H1 (cell line): ENCODE measurements at regions not wholly inside any gene's neighbourhood (a gene's known extent, or its start where the extent isn't known, plus 50 kb on each side); places are given as distances from the start of the nearest gene placed in this dataset.

ENCODE experiments used
- CTCF ChIA-PET: fragments of 300-600 bp; sonication (Branson Sonifier 250); formaldehyde crosslinking; loops from one replicate; lab custom pipeline; 2021; ENCODE audit not compliant: partially characterized antibody; lab: Charles Lee
- POLR2A ChIA-PET: fragments of 300-600 bp; sonication (Branson Sonifier 250); formaldehyde crosslinking; loops from one replicate; lab custom pipeline; 2021; ENCODE audit warnings: inconsistent platforms; ENCODE audit not compliant: partially characterized antibody; lab: Charles Lee
- DNase-seq, 2 experiments: peaks; one replicate each; pipeline versions ENCODE4 v3.0.0 to v3.0.0-alpha.2; 2010 to 2022; ENCODE audit warnings: low spot score in 2 of 2, low read depth in 1 of 2, mixed read lengths in 1 of 2
- FAIRE-seq: peaks from 2 replicates; lab custom pipeline; 2011; peaks lifted over from hg19 to GRCh38; lab: Jason Lieb, UNC
- H2AFZ ChIP-seq: 2 replicates; pipeline ENCODE4 v1.8.1; 2012; ENCODE audit warnings: low read length, inconsistent platforms
- H2AK5ac ChIP-seq: 2 replicates; pipeline ENCODE4 v1.6.1; 2013; ENCODE audit warnings: low read depth, low read length
- H2BK120ac ChIP-seq: replicated peaks from 2 replicates; pipeline ENCODE3; 2013; ENCODE audit warnings: low read depth, low read length, inconsistent platforms
- H2BK12ac ChIP-seq: 2 replicates; pipeline ENCODE4 v1.6.1; 2013; ENCODE audit warnings: low read depth, low read length
- H2BK15ac ChIP-seq: 2 replicates; pipeline ENCODE4 v1.6.1; 2013; ENCODE audit warnings: low read length
- H2BK20ac ChIP-seq: 2 replicates; pipeline ENCODE4 v1.6.1; 2013; ENCODE audit warnings: low read length
- H2BK5ac ChIP-seq: 2 replicates; pipeline ENCODE4 v1.6.1; 2013; ENCODE audit warnings: low read depth, low read length
- H3K14ac ChIP-seq: 2 replicates; pipeline ENCODE4 v1.6.1; 2013; ENCODE audit warnings: inconsistent platforms; ENCODE audit not compliant: insufficient read length
- H3K18ac ChIP-seq: 2 replicates; pipeline ENCODE4 v1.6.1; 2013; ENCODE audit warnings: low read length; ENCODE audit errors: extremely low read depth
- H3K23ac ChIP-seq: 2 replicates; pipeline ENCODE4 v1.6.1; 2013; ENCODE audit warnings: inconsistent platforms; ENCODE audit not compliant: insufficient read length
- H3K23me2 ChIP-seq: 2 replicates; pipeline ENCODE4 v1.6.1; 2013; ENCODE audit warnings: low read depth, low read length
- H3K27ac ChIP-seq: 2 replicates; pipeline ENCODE4 v1.6.1; 2011; ENCODE audit warnings: low read depth, low read length, inconsistent platforms
- H3K27me3 ChIP-seq, 4 experiments: replicated peaks in 1 of 4; 1 replicate in 1 of 4; 2 replicates in 3 of 4; pipeline versions ENCODE4 v1.6.1 to v1.8.1; 2011 to 2013; ENCODE audit warnings: low read length in 3 of 4, mild to moderate bottlenecking in 3 of 4, inconsistent platforms in 2 of 4, mixed read lengths in 2 of 4, moderate library complexity in 1 of 4; ENCODE audit not compliant: control insufficient read depth in 3 of 4, insufficient read depth in 3 of 4; ENCODE audit errors: extremely low read depth in 1 of 4
- H3K36me3 ChIP-seq, 4 experiments: 2 replicates each; pipeline versions ENCODE4 v1.6.1 to v1.8.1; 2011 to 2013; ENCODE audit warnings: mild to moderate bottlenecking in 4 of 4, low read length in 3 of 4, moderate library complexity in 2 of 4, control low read depth in 1 of 4, inconsistent platforms in 1 of 4; ENCODE audit not compliant: insufficient read depth in 4 of 4, control insufficient read depth in 2 of 4
- H3K4ac ChIP-seq: replicated peaks from 2 replicates; pipeline ENCODE3; 2013; ENCODE audit warnings: low read length, low read depth, mixed read lengths, inconsistent platforms; ENCODE audit not compliant: insufficient read length
- H3K4me1 ChIP-seq, 4 experiments: replicated peaks in 1 of 4; 1 replicate in 1 of 4; 2 replicates in 3 of 4; pipeline versions ENCODE4 v1.6.1 to v1.8.1; 2011 to 2013; ENCODE audit warnings: low read length in 3 of 4, inconsistent platforms in 2 of 4, mixed read lengths in 1 of 4; ENCODE audit not compliant: insufficient read depth in 4 of 4, control insufficient read depth in 3 of 4
- H3K4me2 ChIP-seq, 2 experiments: 2 replicates each; pipeline versions ENCODE4 v1.6.1 to v1.8.1; 2011 to 2013; ENCODE audit warnings: low read depth in 2 of 2, low read length in 2 of 2, control low read depth in 1 of 2, inconsistent platforms in 1 of 2, mild to moderate bottlenecking in 1 of 2; ENCODE audit not compliant: insufficient read depth in 1 of 2
- H3K4me3 ChIP-seq, 4 experiments: fragments of 200-600, 300-600 bp in 1 of 4; sonication (generic), shearing (Covaris generic), sonication (Bioruptor Twin) in 1 of 4; 2 replicates each; pipeline versions ENCODE4 v1.5.1 to v1.8.1; 2011 to 2016; ENCODE audit warnings: low read length in 4 of 4, low read depth in 3 of 4, control low read depth in 2 of 4, inconsistent platforms in 2 of 4, mild to moderate bottlenecking in 2 of 4, mixed read lengths in 1 of 4, moderate library complexity in 1 of 4; ENCODE audit not compliant: insufficient read depth in 2 of 4; ENCODE audit errors: extremely low read depth in 1 of 4
- H3K56ac ChIP-seq: replicated peaks from 2 replicates; pipeline ENCODE3; 2013; ENCODE audit warnings: low read depth, mild to moderate bottlenecking, mixed read lengths, low read length, inconsistent platforms; ENCODE audit not compliant: insufficient read length
- H3K79me1 ChIP-seq: 2 replicates; pipeline ENCODE4 v1.6.1; 2013; ENCODE audit warnings: low read depth, low read length, control low read depth
- H3K79me2 ChIP-seq, 2 experiments: 2 replicates each; pipeline versions ENCODE4 v1.6.1 to v1.8.1; 2012 to 2013; ENCODE audit warnings: low read length in 2 of 2, mild to moderate bottlenecking in 2 of 2, inconsistent platforms in 1 of 2; ENCODE audit not compliant: insufficient read depth in 2 of 2, control insufficient read depth in 1 of 2
- H3K9ac ChIP-seq, 4 experiments: replicated peaks in 1 of 4; 1 replicate in 1 of 4; 2 replicates in 3 of 4; pipeline versions ENCODE4 v1.6.1 to v1.8.1; 2011 to 2013; ENCODE audit warnings: low read depth in 3 of 4, low read length in 3 of 4, control low read depth in 2 of 4, mild to moderate bottlenecking in 2 of 4, moderate library complexity in 2 of 4, inconsistent platforms in 1 of 4; ENCODE audit errors: extremely low read depth in 1 of 4
- H3K9me3 ChIP-seq, 2 experiments: 2 replicates each; pipeline versions ENCODE4 v1.6.1 to v1.8.1; 2012 to 2013; ENCODE audit warnings: mild to moderate bottlenecking in 2 of 2, moderate library complexity in 2 of 2, control low read depth in 1 of 2, inconsistent platforms in 1 of 2, low read depth in 1 of 2, low read length in 1 of 2, mixed read lengths in 1 of 2; ENCODE audit not compliant: insufficient read depth in 2 of 2
- H4K20me1 ChIP-seq, 2 experiments: replicated peaks in 1 of 2; 2 replicates each; pipeline versions ENCODE3 to v1.8.1; 2011 to 2013; ENCODE audit warnings: inconsistent platforms in 2 of 2, low read length in 2 of 2, mild to moderate bottlenecking in 1 of 2; ENCODE audit not compliant: insufficient read depth in 2 of 2, control insufficient read depth in 1 of 2
- H4K5ac ChIP-seq: 2 replicates; pipeline ENCODE4 v1.6.1; 2013; ENCODE audit warnings: low read length, low read depth, mixed read lengths, inconsistent platforms; ENCODE audit not compliant: insufficient read length
- H4K8ac ChIP-seq: 2 replicates; pipeline ENCODE4 v1.8.0; 2013; ENCODE audit warnings: mild to moderate bottlenecking, moderate library complexity, low read length, inconsistent platforms; ENCODE audit not compliant: insufficient read depth; ENCODE audit errors: extremely low read depth
- H4K91ac ChIP-seq: replicated peaks from 2 replicates; pipeline ENCODE3; 2013; ENCODE audit warnings: low read length, mixed read lengths, inconsistent platforms; ENCODE audit not compliant: insufficient read length
- ASH2L ChIP-seq: fragments of 200-600, 300-600 bp; sonication (generic); IDR thresholded peaks from one replicate; pipeline ENCODE4 v1.7.1; 2017; ENCODE audit warnings: low read length
- BACH1 ChIP-seq: IDR thresholded peaks from 2 replicates; pipeline ENCODE4 v1.6.1; 2012; ENCODE audit warnings: low read length, improper control_type of control experiment
- EGR1 ChIP-seq: IDR thresholded peaks from 2 replicates; pipeline ENCODE4 v1.6.1; 2011; ENCODE audit warnings: low read depth, low read length, borderline replicate concordance
- KDM5A ChIP-seq: fragments of 200-600 bp; IDR thresholded peaks from 2 replicates; pipeline ENCODE4 v1.7.1; 2012; ENCODE audit warnings: mild to moderate bottlenecking, low read length, inconsistent platforms, mixed read lengths
- MAFK ChIP-seq: IDR thresholded peaks from 2 replicates; pipeline ENCODE4 v1.6.1; 2012; ENCODE audit warnings: low read depth, mild to moderate bottlenecking, improper control_type of control experiment, low read length
- MAX ChIP-seq: IDR thresholded peaks from 2 replicates; pipeline ENCODE4 v1.6.1; 2012; ENCODE audit warnings: inconsistent platforms
- POLR2AphosphoS5 ChIP-seq: IDR thresholded peaks from 2 replicates; pipeline ENCODE4 v1.6.1; 2011; ENCODE audit warnings: low read depth, low read length
- POU5F1 ChIP-seq: IDR thresholded peaks from 2 replicates; pipeline ENCODE4 v1.6.1; 2011; ENCODE audit warnings: low read depth, mild to moderate bottlenecking, low read length, moderate library complexity
- RFX5 ChIP-seq: IDR thresholded peaks from 2 replicates; pipeline ENCODE4 v1.6.1; 2011; ENCODE audit warnings: low read depth, low read length, improper control_type of control experiment, borderline replicate concordance
- SP1 ChIP-seq: IDR thresholded peaks from 2 replicates; pipeline ENCODE4 v1.6.1; 2011; ENCODE audit warnings: low read depth, low read length
- SRF ChIP-seq: IDR thresholded peaks from 2 replicates; pipeline ENCODE4 v1.6.1; 2011; ENCODE audit warnings: mild to moderate bottlenecking, low read depth, low read length, moderate library complexity
- TAF1 ChIP-seq: IDR thresholded peaks from 2 replicates; pipeline ENCODE4 v1.6.1; 2011; ENCODE audit warnings: mild to moderate bottlenecking, low read depth, low read length
- TAF7 ChIP-seq: optimal IDR thresholded peaks from 2 replicates; pipeline ENCODE3; 2011; ENCODE audit warnings: low read depth, mild to moderate bottlenecking, inconsistent platforms, low read length, moderate library complexity, borderline replicate concordance
- ZNF274 ChIP-seq: IDR thresholded peaks from 2 replicates; pipeline ENCODE4 v1.7.0; 2012; ENCODE audit warnings: low read length, borderline replicate concordance; ENCODE audit errors: extremely low read depth
- WGBS, 2 experiments: shearing (Covaris generic) in 1 of 2; methylation state at CpG; one replicate each; pipeline versions ENCODE4 v1.1.6 to v1.1.7; 2013 to 2015; ENCODE audit warnings: low lambda C conversion rate in 2 of 2, mixed read lengths in 2 of 2, inconsistent platforms in 1 of 2, low coverage in 1 of 2, missing lambda C conversion rate in 1 of 2; ENCODE audit not compliant: insufficient replicate concordance in 2 of 2, insufficient coverage in 1 of 2, insufficient read length in 1 of 2; ENCODE audit errors: extremely low coverage in 1 of 2, missing lambda C conversion rate in 1 of 2; 5-methylcytosine and 5-hydroxymethylcytosine counted together

GRCh38 chr11:110860461-110860860 lies 148.2 kb upstream of the ARHGAP20 start:
- H3K4me3 ChIP-seq = no peak overlapping the region
- no peaks in the 10 kb centered on the region for H3K4me1 ChIP-seq
- H3K9me3 ChIP-seq = no peaks in the 10 kb centered on the region
- no peaks in the 10 kb centered on the region for H4K20me1 ChIP-seq
- no peak for TF ChIP-seq SRF
- no peak for TF ChIP-seq ASH2L
- no peak for TF ChIP-seq TAF7
- no peak for TF ChIP-seq MAX
- TF ChIP-seq SP1 = no peak
- TF ChIP-seq ZNF274 = no peak
- TF ChIP-seq POU5F1 = no peak
- TF ChIP-seq BACH1 = no peak
- TF ChIP-seq POLR2AphosphoS5 = no peak
- TF ChIP-seq KDM5A = no peak
- no peak for TF ChIP-seq RFX5
- TF ChIP-seq EGR1 = no peak
- TF ChIP-seq MAFK = no peak
- TF ChIP-seq TAF1 = no peak
- TF ChIP-seq, all 59 proteins: peak for 0
- no peak overlapping the region for H3K4ac ChIP-seq
- H3K27me3 ChIP-seq = no peaks in the 10 kb centered on the region
- H3K18ac ChIP-seq = no peak overlapping the region
- POLR2A ChIA-PET = no interaction called here
- no peak overlapping the region for H4K91ac ChIP-seq
- H2BK5ac ChIP-seq = no peak overlapping the region
- FAIRE-seq = no peak
- H4K5ac ChIP-seq = no peak overlapping the region
- no peaks in the 10 kb centered on the region for H3K23me2 ChIP-seq
- no peak overlapping the region for H4K8ac ChIP-seq
- no peaks in the 10 kb centered on the region for H3K79me1 ChIP-seq
- H2BK20ac ChIP-seq = no peak overlapping the region
- no peak overlapping the region for H2BK15ac ChIP-seq
- WGBS, 2 experiments = 91% methylated on average over 3 of the region's 3 CpGs; no CpG with 5 or more reads in 1 of the 2 experiments
- H3K9ac ChIP-seq = no peak overlapping the region
- DNase-seq = no peak
- H3K36me3 ChIP-seq = no peaks in the 10 kb centered on the region
- no peaks in the 10 kb centered on the region for H3K79me2 ChIP-seq
- no peak overlapping the region for H2AK5ac ChIP-seq
- H3K4me2 ChIP-seq = no peak overlapping the region
- no peak overlapping the region for H3K23ac ChIP-seq
- no peak overlapping the region for H3K14ac ChIP-seq
- no peak overlapping the region for H2AFZ ChIP-seq
- no peak overlapping the region for H2BK12ac ChIP-seq
- no peak overlapping the region for H3K27ac ChIP-seq
- CTCF ChIA-PET = no interaction called here
- no peak overlapping the region for H2BK120ac ChIP-seq
- no peak overlapping the region for H3K56ac ChIP-seq
